WTC11 (cell line): ENCODE measurements at regions not wholly inside any gene's neighbourhood (a gene's known extent, or its start where the extent isn't known, plus 50 kb on each side); places are given as distances from the start of the nearest gene placed in this dataset.
A peak's percentile ranks its signal among the peaks of the same experiment; 100 is the strongest.

Source experiments
- ATAC-seq: fragments of 200-7000 bp; cut with Tn5 transposase; 2 replicates; pipeline ENCODE4 v1.10.0; 2021; ENCODE audit warnings: mild to moderate bottlenecking, moderate library complexity
- CTCF ChIA-PET: fragments of 300-600 bp; sonication (Branson Sonifier 250); formaldehyde crosslinking; loops from one replicate; lab custom pipeline; 2021; ENCODE audit warnings: antibody characterized with exemption; lab: Charles Lee
- POLR2A ChIA-PET: fragments of 350-600 bp; sonication (Branson Sonifier 250); formaldehyde crosslinking; loops from one replicate; lab custom pipeline; 2021; ENCODE audit warnings: antibody characterized with exemption; lab: Charles Lee
- DNase-seq: peaks from one replicate; pipeline ENCODE4 v3.0.0; 2021; ENCODE audit warnings: low spot score
- H3K27ac Mint-ChIP-seq: 2 replicates; pipeline ENCODE4 v1.8.0; 2021; ENCODE audit warnings: mixed read lengths
- H3K27me3 Mint-ChIP-seq: 2 replicates; pipeline ENCODE4 v1.8.0; 2021; ENCODE audit warnings: low read depth, mild to moderate bottlenecking, moderate library complexity, mixed read lengths
- H3K36me3 Mint-ChIP-seq: 2 replicates; pipeline ENCODE4 v1.8.0; 2021; ENCODE audit warnings: mixed read lengths
- H3K4me1 Mint-ChIP-seq: 2 replicates; pipeline ENCODE4 v1.8.0; 2022; ENCODE audit warnings: mixed read lengths
- H3K4me3 Mint-ChIP-seq: 2 replicates; pipeline ENCODE4 v1.8.0; 2021; ENCODE audit warnings: mild to moderate bottlenecking, moderate library complexity, mixed read lengths
- H3K9me3 Mint-ChIP-seq: 2 replicates; pipeline ENCODE4 v1.8.0; 2021; ENCODE audit warnings: mixed read lengths
- CREB1 ChIP-seq: sonication (generic); formaldehyde crosslinking; IDR thresholded peaks from 2 replicates; pipeline ENCODE4 v1.8.0; 2023; ENCODE audit warnings: mild to moderate bottlenecking, missing genetic modification reagents
- ELF4 ChIP-seq: sonication (generic); formaldehyde crosslinking; IDR thresholded peaks from 2 replicates; pipeline ENCODE4 v1.8.1; 2022; ENCODE audit warnings: low read depth, mild to moderate bottlenecking, moderate library complexity, missing genetic modification reagents
- FOXK1 ChIP-seq: sonication (generic); formaldehyde crosslinking; IDR thresholded peaks from 2 replicates; pipeline ENCODE4 v1.8.0; 2022; ENCODE audit warnings: mild to moderate bottlenecking, moderate library complexity, missing genetic modification reagents
- KAT7 ChIP-seq: sonication (generic); formaldehyde crosslinking; IDR thresholded peaks from 2 replicates; pipeline ENCODE4 v1.8.1; 2023; ENCODE audit warnings: missing genetic modification reagents, mild to moderate bottlenecking, borderline replicate concordance
- TCF7 ChIP-seq: sonication (generic); formaldehyde crosslinking; IDR thresholded peaks from 2 replicates; pipeline ENCODE4 v1.8.0; 2022; ENCODE audit warnings: mild to moderate bottlenecking, low read depth, missing genetic modification reagents, moderate library complexity
- ZNF219 ChIP-seq: sonication (generic); formaldehyde crosslinking; IDR thresholded peaks from 2 replicates; pipeline ENCODE4 v1.8.0; 2023; ENCODE audit warnings: missing genetic modification reagents, mild to moderate bottlenecking, borderline replicate concordance
- ZNF263 ChIP-seq: sonication (generic); formaldehyde crosslinking; IDR thresholded peaks from 2 replicates; pipeline ENCODE4 v1.8.1; 2022; ENCODE audit warnings: low read depth, mild to moderate bottlenecking, moderate library complexity, missing genetic modification reagents
- TF ChIP-seq, protein P1 (sequence below): sonication (generic); formaldehyde crosslinking; IDR thresholded peaks from 2 replicates; pipeline ENCODE4 v1.8.1; 2022; ENCODE audit warnings: low read depth, missing genetic modification reagents, borderline replicate concordance
- TF ChIP-seq, protein P2 (sequence below): sonication (generic); formaldehyde crosslinking; IDR thresholded peaks from 2 replicates; pipeline ENCODE4 v1.8.1; 2022; ENCODE audit warnings: mild to moderate bottlenecking, missing genetic modification reagents, moderate library complexity, borderline replicate concordance
- TF ChIP-seq, protein P3 (sequence below): sonication (generic); formaldehyde crosslinking; IDR thresholded peaks from 2 replicates; pipeline ENCODE4 v1.8.1; 2023; ENCODE audit warnings: mild to moderate bottlenecking, moderate library complexity, missing genetic modification reagents
- TF ChIP-seq, protein P4 (sequence below): fragments of 250-450 bp; sonication (Bioruptor Pico); conservative IDR thresholded peaks from 2 replicates; pipeline ENCODE4 v1.9.0; 2021; ENCODE audit warnings: mild to moderate bottlenecking
- TF ChIP-seq, protein P5 (sequence below): fragments of 250-450 bp; sonication (Bioruptor Pico); IDR thresholded peaks from 2 replicates; pipeline ENCODE4 v1.9.0; 2021; ENCODE audit warnings: mild to moderate bottlenecking
- TF ChIP-seq, protein P6 (sequence below): fragments of 250-450 bp; sonication (Bioruptor Pico); IDR thresholded peaks from 2 replicates; pipeline ENCODE4 v2.1.2; 2022; ENCODE audit warnings: mild to moderate bottlenecking, moderate library complexity
- TF ChIP-seq, protein P7 (sequence below): fragments of 250-450 bp; sonication (Bioruptor Pico); IDR thresholded peaks from 2 replicates; pipeline ENCODE4 v1.9.0; 2021; ENCODE audit warnings: mild to moderate bottlenecking
- TF ChIP-seq, protein P8 (sequence below): sonication (generic); formaldehyde crosslinking; IDR thresholded peaks from 2 replicates; pipeline ENCODE4 v1.8.1; 2023; ENCODE audit warnings: mild to moderate bottlenecking, missing genetic modification reagents, moderate library complexity

DNA sequence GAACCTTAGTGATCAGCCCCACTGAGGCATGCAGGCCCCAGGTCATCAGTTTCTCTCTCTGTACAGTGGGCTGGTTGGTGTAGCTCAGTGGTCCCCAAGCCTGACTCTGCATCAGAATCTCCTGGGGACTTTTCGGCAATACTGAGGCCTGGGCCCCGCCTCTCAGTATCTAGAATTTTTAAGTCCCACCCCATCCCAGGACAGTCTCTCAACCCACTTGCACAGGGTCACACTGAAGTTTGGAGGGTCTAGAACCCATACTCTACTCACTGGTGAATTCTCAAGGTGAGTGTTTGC, 216.4 kb downstream of the MATN1 start:
- H3K36me3 Mint-ChIP-seq, result no peaks in the 10 kb centered on the region
- no peak overlapping the region for H3K27ac Mint-ChIP-seq
- TF ChIP-seq, protein P1, sequence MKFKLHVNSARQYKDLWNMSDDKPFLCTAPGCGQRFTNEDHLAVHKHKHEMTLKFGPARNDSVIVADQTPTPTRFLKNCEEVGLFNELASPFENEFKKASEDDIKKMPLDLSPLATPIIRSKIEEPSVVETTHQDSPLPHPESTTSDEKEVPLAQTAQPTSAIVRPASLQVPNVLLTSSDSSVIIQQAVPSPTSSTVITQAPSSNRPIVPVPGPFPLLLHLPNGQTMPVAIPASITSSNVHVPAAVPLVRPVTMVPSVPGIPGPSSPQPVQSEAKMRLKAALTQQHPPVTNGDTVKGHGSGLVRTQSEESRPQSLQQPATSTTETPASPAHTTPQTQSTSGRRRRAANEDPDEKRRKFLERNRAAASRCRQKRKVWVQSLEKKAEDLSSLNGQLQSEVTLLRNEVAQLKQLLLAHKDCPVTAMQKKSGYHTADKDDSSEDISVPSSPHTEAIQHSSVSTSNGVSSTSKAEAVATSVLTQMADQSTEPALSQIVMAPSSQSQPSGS (CRISPR knock-in tag), result no peak
- TF ChIP-seq, protein P2, sequence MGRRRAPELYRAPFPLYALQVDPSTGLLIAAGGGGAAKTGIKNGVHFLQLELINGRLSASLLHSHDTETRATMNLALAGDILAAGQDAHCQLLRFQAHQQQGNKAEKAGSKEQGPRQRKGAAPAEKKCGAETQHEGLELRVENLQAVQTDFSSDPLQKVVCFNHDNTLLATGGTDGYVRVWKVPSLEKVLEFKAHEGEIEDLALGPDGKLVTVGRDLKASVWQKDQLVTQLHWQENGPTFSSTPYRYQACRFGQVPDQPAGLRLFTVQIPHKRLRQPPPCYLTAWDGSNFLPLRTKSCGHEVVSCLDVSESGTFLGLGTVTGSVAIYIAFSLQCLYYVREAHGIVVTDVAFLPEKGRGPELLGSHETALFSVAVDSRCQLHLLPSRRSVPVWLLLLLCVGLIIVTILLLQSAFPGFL (CRISPR knock-in tag), result no peak
- TF ChIP-seq ZNF219, result no peak
- TF ChIP-seq ZNF263 (CRISPR knock-in tag), result no peak
- TF ChIP-seq KAT7 (CRISPR knock-in tag), result no peak
- TF ChIP-seq, protein P3, sequence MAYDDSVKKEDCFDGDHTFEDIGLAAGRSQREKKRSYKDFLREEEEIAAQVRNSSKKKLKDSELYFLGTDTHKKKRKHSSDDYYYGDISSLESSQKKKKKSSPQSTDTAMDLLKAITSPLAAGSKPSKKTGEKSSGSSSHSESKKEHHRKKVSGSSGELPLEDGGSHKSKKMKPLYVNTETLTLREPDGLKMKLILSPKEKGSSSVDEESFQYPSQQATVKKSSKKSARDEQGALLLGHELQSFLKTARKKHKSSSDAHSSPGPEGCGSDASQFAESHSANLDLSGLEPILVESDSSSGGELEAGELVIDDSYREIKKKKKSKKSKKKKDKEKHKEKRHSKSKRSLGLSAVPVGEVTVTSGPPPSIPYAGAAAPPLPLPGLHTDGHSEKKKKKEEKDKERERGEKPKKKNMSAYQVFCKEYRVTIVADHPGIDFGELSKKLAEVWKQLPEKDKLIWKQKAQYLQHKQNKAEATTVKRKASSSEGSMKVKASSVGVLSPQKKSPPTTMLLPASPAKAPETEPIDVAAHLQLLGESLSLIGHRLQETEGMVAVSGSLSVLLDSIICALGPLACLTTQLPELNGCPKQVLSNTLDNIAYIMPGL (CRISPR knock-in tag), result no peak
- TF ChIP-seq, protein P4, sequence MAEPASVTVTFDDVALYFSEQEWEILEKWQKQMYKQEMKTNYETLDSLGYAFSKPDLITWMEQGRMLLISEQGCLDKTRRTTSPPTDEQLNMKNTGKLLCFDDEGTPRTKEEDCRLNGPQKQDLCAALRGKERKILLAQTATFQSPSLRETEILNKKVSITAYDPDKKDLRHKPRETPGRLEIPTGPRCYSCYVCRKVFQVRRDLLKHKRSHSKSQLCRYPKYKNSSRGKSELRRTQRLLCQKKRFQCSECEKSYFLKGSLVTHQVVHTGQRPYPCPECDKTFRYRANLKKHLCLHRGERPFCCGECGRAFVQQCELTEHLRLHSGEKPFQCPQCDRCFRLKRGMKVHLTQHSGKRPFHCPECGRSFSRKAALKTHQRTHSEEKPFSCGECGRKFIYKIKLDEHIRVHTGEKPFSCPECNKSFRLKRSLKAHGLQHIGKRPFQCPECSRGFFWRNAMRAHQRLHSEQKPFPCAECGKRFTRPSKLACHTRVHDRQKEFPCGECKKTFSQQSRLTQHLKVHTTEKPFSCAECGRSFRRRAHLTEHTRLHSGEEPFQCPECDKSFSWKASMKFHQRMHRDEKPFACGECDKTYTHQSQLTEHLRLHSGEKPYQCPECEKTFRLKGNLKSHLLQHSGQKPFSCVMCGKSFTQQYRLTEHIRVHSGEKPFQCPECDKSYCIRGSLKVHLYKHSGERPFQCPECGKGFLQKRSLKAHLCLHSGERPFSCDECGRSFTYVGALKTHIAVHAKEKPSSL (CRISPR knock-in tag), result no peak
- TF ChIP-seq, all 79 proteins: peak for 0
- ATAC-seq (no peak), DNase-seq (no peak)
- POLR2A ChIA-PET, result no interaction called here
- CTCF ChIA-PET, result interaction anchor here (1.4 kb wide), 2 partner anchors 98 to 127 kb away, joined by 3 to 4 read pairs; no protein-coding TSS in a partner anchor
- no peak overlapping the region for H3K4me3 Mint-ChIP-seq
- no peaks in the 10 kb centered on the region; the same call in none of the 2 replicates for H3K9me3 Mint-ChIP-seq
- H3K27me3 Mint-ChIP-seq, result peaks cover 5% of the 10 kb centered on the region; the same call in 1 of the 2 replicates
- peaks cover 13% of the 10 kb centered on the region for H3K4me1 Mint-ChIP-seq

DNA sequence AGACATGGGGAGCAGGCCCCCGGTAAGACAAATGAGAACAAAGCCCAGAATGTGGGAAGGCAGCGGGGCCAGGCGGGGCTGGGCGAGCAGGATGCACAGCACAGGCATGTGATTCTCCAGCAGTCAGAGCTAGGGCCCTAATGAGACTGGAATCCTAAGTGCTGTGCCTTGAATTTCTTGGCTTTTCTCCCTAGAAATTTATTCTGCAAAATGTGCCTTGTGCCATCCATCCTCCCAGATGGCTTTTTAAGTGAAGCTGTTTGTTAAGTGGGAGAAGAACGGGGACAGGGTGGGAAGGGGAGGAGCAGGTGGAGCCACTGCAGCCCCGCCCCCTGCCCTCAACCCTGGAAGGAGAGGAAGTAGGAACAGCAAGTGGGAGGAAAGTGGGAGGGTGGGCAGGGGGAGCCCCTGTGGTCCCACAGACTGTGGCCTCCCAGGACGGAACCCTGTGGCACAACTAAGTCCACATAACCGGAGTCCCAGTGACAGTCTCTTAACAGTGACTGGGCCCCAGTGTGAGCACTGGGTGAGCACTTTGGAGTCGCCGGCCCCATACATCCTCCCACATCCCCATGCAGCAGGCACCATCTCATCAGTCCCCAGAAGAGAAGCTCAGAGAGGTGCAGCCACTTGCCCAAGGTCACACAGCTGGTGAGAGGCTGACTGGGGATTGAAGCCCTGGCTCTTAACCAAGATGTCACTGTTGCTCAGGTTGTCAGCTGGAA, 216.9 kb downstream of the MATN1 start:
- peaks cover 3% of the 10 kb centered on the region for H3K9me3 Mint-ChIP-seq
- H3K27me3 Mint-ChIP-seq, result peaks cover 5% of the 10 kb centered on the region; the same call in 1 of the 2 replicates
- no peak overlapping the region for H3K4me3 Mint-ChIP-seq
- CTCF ChIA-PET, result interaction anchor here (1.0 to 1.4 kb wide), 3 partner anchors 8 to 127 kb away, joined by 3 to 4 read pairs (median 3); no protein-coding TSS in a partner anchor
- no peak overlapping the region for H3K27ac Mint-ChIP-seq
- H3K4me1 Mint-ChIP-seq, result peaks cover 9% of the 10 kb centered on the region
- no peaks in the 10 kb centered on the region for H3K36me3 Mint-ChIP-seq
- ATAC-seq, result peak; percentile 75
- POLR2A ChIA-PET, result no interaction called here
- no peak for DNase-seq
- TF ChIP-seq, protein P5, sequence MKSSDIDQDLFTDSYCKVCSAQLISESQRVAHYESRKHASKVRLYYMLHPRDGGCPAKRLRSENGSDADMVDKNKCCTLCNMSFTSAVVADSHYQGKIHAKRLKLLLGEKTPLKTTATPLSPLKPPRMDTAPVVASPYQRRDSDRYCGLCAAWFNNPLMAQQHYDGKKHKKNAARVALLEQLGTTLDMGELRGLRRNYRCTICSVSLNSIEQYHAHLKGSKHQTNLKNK (CRISPR knock-in tag), result no peak
- TF ChIP-seq, protein P6, sequence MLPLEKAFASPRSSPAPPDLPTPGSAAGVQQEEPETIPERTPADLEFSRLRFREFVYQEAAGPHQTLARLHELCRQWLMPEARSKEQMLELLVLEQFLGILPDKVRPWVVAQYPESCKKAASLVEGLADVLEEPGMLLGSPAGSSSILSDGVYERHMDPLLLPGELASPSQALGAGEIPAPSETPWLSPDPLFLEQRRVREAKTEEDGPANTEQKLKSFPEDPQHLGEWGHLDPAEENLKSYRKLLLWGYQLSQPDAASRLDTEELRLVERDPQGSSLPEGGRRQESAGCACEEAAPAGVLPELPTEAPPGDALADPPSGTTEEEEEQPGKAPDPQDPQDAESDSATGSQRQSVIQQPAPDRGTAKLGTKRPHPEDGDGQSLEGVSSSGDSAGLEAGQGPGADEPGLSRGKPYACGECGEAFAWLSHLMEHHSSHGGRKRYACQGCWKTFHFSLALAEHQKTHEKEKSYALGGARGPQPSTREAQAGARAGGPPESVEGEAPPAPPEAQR, result no peak
- TF ChIP-seq CREB1, result no peak
- no peak for TF ChIP-seq FOXK1

DNA sequence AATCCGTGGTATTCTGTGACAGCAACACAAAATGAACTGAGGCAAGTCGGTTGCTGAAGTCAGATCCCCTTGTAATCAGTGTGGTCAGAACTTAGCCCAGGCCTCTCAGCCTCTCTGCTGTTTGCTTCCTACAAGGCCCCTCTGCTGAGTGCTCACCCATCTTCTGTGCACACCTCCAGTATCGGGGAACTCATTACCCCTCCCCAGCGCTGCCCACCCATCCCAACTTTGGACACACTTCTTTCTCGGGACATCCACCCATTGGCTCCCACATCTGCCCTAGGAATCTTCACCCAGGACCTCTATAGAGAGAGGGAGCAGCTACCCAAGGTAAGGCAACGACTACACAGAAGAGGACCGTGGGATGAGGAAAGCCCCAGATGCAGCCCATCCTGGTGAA, 217.5 kb downstream of the MATN1 start:
- H3K9me3 Mint-ChIP-seq, result peaks cover 8% of the 10 kb centered on the region
- DNase-seq, result no peak
- CTCF ChIA-PET, result interaction anchor here (1.0 to 1.4 kb wide), 3 partner anchors 9 to 126 kb away, joined by 3 to 4 read pairs (median 3); no protein-coding TSS in a partner anchor
- H3K4me1 Mint-ChIP-seq, result peaks cover 8% of the 10 kb centered on the region
- H3K4me3 Mint-ChIP-seq, result no peak overlapping the region
- no peak for ATAC-seq
- no peak for TF ChIP-seq TCF7 (CRISPR knock-in tag)
- TF ChIP-seq, protein P7, sequence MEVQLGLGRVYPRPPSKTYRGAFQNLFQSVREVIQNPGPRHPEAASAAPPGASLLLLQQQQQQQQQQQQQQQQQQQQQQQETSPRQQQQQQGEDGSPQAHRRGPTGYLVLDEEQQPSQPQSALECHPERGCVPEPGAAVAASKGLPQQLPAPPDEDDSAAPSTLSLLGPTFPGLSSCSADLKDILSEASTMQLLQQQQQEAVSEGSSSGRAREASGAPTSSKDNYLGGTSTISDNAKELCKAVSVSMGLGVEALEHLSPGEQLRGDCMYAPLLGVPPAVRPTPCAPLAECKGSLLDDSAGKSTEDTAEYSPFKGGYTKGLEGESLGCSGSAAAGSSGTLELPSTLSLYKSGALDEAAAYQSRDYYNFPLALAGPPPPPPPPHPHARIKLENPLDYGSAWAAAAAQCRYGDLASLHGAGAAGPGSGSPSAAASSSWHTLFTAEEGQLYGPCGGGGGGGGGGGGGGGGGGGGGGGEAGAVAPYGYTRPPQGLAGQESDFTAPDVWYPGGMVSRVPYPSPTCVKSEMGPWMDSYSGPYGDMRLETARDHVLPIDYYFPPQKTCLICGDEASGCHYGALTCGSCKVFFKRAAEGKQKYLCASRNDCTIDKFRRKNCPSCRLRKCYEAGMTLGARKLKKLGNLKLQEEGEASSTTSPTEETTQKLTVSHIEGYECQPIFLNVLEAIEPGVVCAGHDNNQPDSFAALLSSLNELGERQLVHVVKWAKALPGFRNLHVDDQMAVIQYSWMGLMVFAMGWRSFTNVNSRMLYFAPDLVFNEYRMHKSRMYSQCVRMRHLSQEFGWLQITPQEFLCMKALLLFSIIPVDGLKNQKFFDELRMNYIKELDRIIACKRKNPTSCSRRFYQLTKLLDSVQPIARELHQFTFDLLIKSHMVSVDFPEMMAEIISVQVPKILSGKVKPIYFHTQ (CRISPR knock-in tag), result no peak
- TF ChIP-seq, protein P8, sequence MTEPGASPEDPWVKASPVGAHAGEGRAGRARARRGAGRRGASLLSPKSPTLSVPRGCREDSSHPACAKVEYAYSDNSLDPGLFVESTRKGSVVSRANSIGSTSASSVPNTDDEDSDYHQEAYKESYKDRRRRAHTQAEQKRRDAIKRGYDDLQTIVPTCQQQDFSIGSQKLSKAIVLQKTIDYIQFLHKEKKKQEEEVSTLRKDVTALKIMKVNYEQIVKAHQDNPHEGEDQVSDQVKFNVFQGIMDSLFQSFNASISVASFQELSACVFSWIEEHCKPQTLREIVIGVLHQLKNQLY (CRISPR knock-in tag), result no peak
- TF ChIP-seq ELF4 (CRISPR knock-in tag), result no peak
- POLR2A ChIA-PET, result no interaction called here
- H3K27me3 Mint-ChIP-seq, result peaks cover 5% of the 10 kb centered on the region; the same call in 1 of the 2 replicates
- H3K36me3 Mint-ChIP-seq, result no peaks in the 10 kb centered on the region
- no peak overlapping the region for H3K27ac Mint-ChIP-seq
